B cell (primary cell): ENCODE measurements at regions not wholly inside any gene's neighbourhood (a gene's known extent, or its start where the extent isn't known, plus 50 kb on each side); places are given as distances from the start of the nearest gene placed in this dataset.

Source experiments
- ATAC-seq: fragments of 200-7000 bp; cut with Tn5 transposase; one replicate; pipeline ENCODE4 v1.10.0; 2021; ENCODE audit warnings: low read depth, mild to moderate bottlenecking, moderate number of reproducible peaks, moderate library complexity
- CTCF ChIA-PET: fragments of 350-600 bp; sonication (Branson Sonifier 250); formaldehyde crosslinking; loops from one replicate; lab custom pipeline; 2021; ENCODE audit warnings: antibody characterized with exemption, inconsistent platforms; lab: Charles Lee
- POLR2A ChIA-PET: fragments of 350-600 bp; sonication (Branson Sonifier 250); formaldehyde crosslinking; loops from one replicate; lab custom pipeline; 2021; ENCODE audit warnings: antibody characterized with exemption; lab: Charles Lee
- DNase-seq: peaks from one replicate; pipeline ENCODE4 v3.0.0; 2013
- H2AFZ ChIP-seq: 2 replicates; pipeline ENCODE4 v1.6.1; 2012; ENCODE audit warnings: mild to moderate bottlenecking, low read depth, low read length; ENCODE audit not compliant: insufficient read depth, poor library complexity, severe bottlenecking
- H3K27ac ChIP-seq, 2 donors: 1 replicate in 1 of 2; 2 replicates in 1 of 2; pipeline ENCODE4 v1.5.1; 2012 to 2013; ENCODE audit warnings: low read length in 2 of 2, mild to moderate bottlenecking in 2 of 2, moderate library complexity in 1 of 2
- H3K27me3 ChIP-seq, 4 experiments: fragments of 200-600 bp in 1 of 4; sonication (generic) in 1 of 4; replicated peaks in 1 of 4; 1 replicate in 2 of 4; 2 replicates in 2 of 4; pipeline versions ENCODE4 v1.6.1 to v1.7.0; 2013 to 2016; ENCODE audit warnings: low read length in 3 of 4, mild to moderate bottlenecking in 2 of 4, mixed read lengths in 1 of 4, moderate library complexity in 1 of 4; ENCODE audit not compliant: insufficient read depth in 4 of 4, control insufficient read depth in 3 of 4; ENCODE audit errors: control extremely low read depth in 1 of 4
- H3K36me3 ChIP-seq, 2 experiments: replicated peaks in 1 of 2; 1 replicate in 1 of 2; 2 replicates in 1 of 2; pipeline versions ENCODE4 v1.6.1 to v1.7.1; 2013; ENCODE audit warnings: low read length in 1 of 2; ENCODE audit not compliant: insufficient read depth in 2 of 2, control insufficient read depth in 1 of 2; ENCODE audit errors: control extremely low read depth in 1 of 2, extremely low read depth in 1 of 2
- H3K4me1 ChIP-seq, 2 donors: fragments of 200-600 bp in 1 of 2; sonication (generic) in 1 of 2; 1 replicate in 1 of 2; 2 replicates in 1 of 2; pipeline versions ENCODE4 v1.5.1 to v1.6.1; 2013 to 2017; ENCODE audit warnings: low read length in 2 of 2; ENCODE audit not compliant: control insufficient read depth in 2 of 2, insufficient read depth in 2 of 2
- H3K4me2 ChIP-seq: replicated peaks from 2 replicates; pipeline ENCODE3; 2012; ENCODE audit warnings: mild to moderate bottlenecking, low read depth, low read length; ENCODE audit not compliant: poor library complexity, severe bottlenecking
- H3K4me3 ChIP-seq, 5 experiments: fragments of 200-600 bp in 1 of 5; sonication (generic) in 1 of 5; 1 replicate in 3 of 5; 2 replicates in 2 of 5; pipeline versions ENCODE4 v1.5.1 to v1.7.0; 2011 to 2016; ENCODE audit warnings: low read length in 4 of 5, mild to moderate bottlenecking in 4 of 5, low read depth in 2 of 5, control low read depth in 1 of 5, moderate library complexity in 1 of 5; ENCODE audit not compliant: insufficient read depth in 1 of 5; ENCODE audit errors: control extremely low read depth in 1 of 5, extremely low read depth in 1 of 5
- H3K79me2 ChIP-seq: fragments of 200-600 bp; sonication (generic); one replicate; pipeline ENCODE4 v1.6.0; 2016; ENCODE audit warnings: low read length; ENCODE audit not compliant: control insufficient read depth, insufficient read depth
- H3K9ac ChIP-seq: fragments of 200-600 bp; sonication (generic); 2 replicates; pipeline ENCODE4 v1.6.1; 2017; ENCODE audit warnings: mild to moderate bottlenecking, low read length, moderate library complexity
- H3K9me3 ChIP-seq, 3 donors: one replicate each; pipeline versions ENCODE4 v1.6.1 to v1.7.1; 2013; ENCODE audit warnings: low read length in 2 of 3; ENCODE audit not compliant: control insufficient read depth in 2 of 3, insufficient read depth in 1 of 3; ENCODE audit errors: control extremely low read depth in 1 of 3
- H4K20me1 ChIP-seq: 2 replicates; pipeline ENCODE4 v1.6.0; 2012; ENCODE audit warnings: mild to moderate bottlenecking, low read length; ENCODE audit not compliant: insufficient read depth, control insufficient read depth, poor library complexity, severe bottlenecking
- H3K27ac Mint-ChIP-seq: one replicate; pipeline ENCODE4 v1.8.0; 2021; ENCODE audit warnings: mixed read lengths
- H3K27me3 Mint-ChIP-seq: one replicate; pipeline ENCODE4 v1.8.0; 2021; ENCODE audit warnings: mixed read lengths
- H3K4me1 Mint-ChIP-seq: one replicate; pipeline ENCODE4 v1.8.0; 2021; ENCODE audit warnings: mixed read lengths
- H3K4me3 Mint-ChIP-seq: one replicate; pipeline ENCODE4 v1.8.0; 2021; ENCODE audit warnings: mixed read lengths
- H3K9me3 Mint-ChIP-seq: one replicate; pipeline ENCODE4 v1.8.0; 2022; ENCODE audit warnings: mixed read lengths; ENCODE audit not compliant: insufficient read depth
- CTCF ChIP-seq: fragments of 200-600 bp; IDR thresholded peaks from one replicate; pipeline ENCODE4 v1.8.0; 2022; ENCODE audit warnings: antibody characterized with exemption, mild to moderate bottlenecking
- EZH2 ChIP-seq: IDR thresholded peaks from 2 replicates; pipeline ENCODE4 v1.6.1; 2012; ENCODE audit warnings: borderline replicate concordance, low read depth, mild to moderate bottlenecking, moderate library complexity, low read length; ENCODE audit not compliant: insufficient read depth, poor library complexity, severe bottlenecking
- WGBS: methylation state at CpG from one replicate; pipeline ENCODE4 v1.1.5; 2013; ENCODE audit warnings: missing lambda C conversion rate; ENCODE audit not compliant: insufficient coverage; 5-methylcytosine and 5-hydroxymethylcytosine counted together
- intact Hi-C: fragments of 100-400 bp; cut with micrococcal nuclease; formaldehyde crosslinking; loops from one replicate; pipeline ENCODE4 v1.10.0; 2022

- H3K4me2 ChIP-seq: no peak overlapping the region
- no peak overlapping the region for H3K9ac ChIP-seq
- H3K36me3 ChIP-seq: no peaks in the 10 kb centered on the region
- no peak overlapping the region for H3K4me3 ChIP-seq
- Mint-ChIP-seq H3K27ac (no peak overlapping the region), H3K4me3 (no peak overlapping the region), H3K27me3 (no peaks in the 10 kb centered on the region), H3K4me1 (no peaks in the 10 kb centered on the region), H3K9me3 (no peaks in the 10 kb centered on the region)
- H3K27ac ChIP-seq: no peak overlapping the region
- ATAC-seq (no peak), DNase-seq (no peak)
- H2AFZ ChIP-seq: no peak overlapping the region
- no peaks in the 10 kb centered on the region for H3K79me2 ChIP-seq
- intact Hi-C loops: no loop called here
- no peaks in the 10 kb centered on the region for H3K4me1 ChIP-seq
- H4K20me1 ChIP-seq: no peaks in the 10 kb centered on the region
- ChIA-PET CTCF (no interaction called here), POLR2A (no interaction called here)
- no peaks in the 10 kb centered on the region for H3K27me3 ChIP-seq
- no peak for TF ChIP-seq CTCF
- no peak for TF ChIP-seq EZH2
- H3K9me3 ChIP-seq: peaks cover 0 to 2% (median 0%) of the 10 kb centered on the region in 3 donors
Observed at GRCh38 chr11:87437844-87438223, 400.1 kb downstream of the TMEM135 start.

DNA sequence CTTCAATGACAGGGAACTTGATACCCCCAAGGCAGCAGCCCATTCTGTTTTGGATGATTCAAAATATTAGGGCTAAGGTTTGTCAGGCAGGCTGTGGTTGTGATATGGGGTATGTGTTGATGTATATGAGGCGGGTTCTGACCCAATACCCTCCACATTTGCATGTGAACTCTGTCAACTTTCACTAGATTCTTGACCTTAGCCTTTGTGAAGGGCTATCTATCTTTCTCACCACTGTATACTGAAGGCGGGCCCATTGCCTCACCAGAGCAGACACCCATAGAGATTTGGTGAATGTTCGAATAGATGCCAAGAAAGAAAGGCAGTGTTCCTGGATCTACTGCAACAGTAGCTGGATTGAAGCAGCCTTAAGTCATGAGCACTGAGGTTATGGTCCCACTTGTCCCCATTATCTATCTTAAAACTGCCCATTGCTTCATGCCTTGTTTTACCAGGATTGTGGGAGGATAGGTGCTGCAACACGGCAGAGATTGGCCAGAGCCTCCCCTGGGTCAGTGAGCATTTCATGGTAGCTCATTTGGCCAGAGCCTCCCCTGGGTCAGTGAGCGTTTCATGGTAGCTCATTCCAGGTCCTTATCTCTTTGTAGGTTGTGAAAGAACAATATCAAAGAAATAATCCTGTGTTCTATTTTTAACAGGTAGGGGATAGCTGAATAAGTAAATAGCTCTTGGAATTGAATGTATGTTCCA is 399.6 kb downstream of the TMEM135 start:
- Mint-ChIP-seq H3K27ac (no peak overlapping the region), H3K27me3 (no peaks in the 10 kb centered on the region), H3K4me1 (no peaks in the 10 kb centered on the region), H3K4me3 (no peak overlapping the region), H3K9me3 (no peaks in the 10 kb centered on the region)
- H3K4me1 ChIP-seq: no peaks in the 10 kb centered on the region
- H3K9ac ChIP-seq: no peak overlapping the region
- POLR2A ChIA-PET: no interaction called here
- TF ChIP-seq EZH2 (no peak), CTCF (no peak)
- no peak for DNase-seq
- H3K4me2 ChIP-seq: no peak overlapping the region
- CTCF ChIA-PET: no interaction called here
- no peaks in the 10 kb centered on the region for H4K20me1 ChIP-seq
- no peak for ATAC-seq
- no peaks in the 10 kb centered on the region for H3K27me3 ChIP-seq
- no peak overlapping the region for H3K4me3 ChIP-seq
- no peaks in the 10 kb centered on the region for H3K79me2 ChIP-seq
- WGBS: 92% methylated on average over 2 of the region's 5 CpGs
- no peaks in the 10 kb centered on the region for H3K36me3 ChIP-seq
- H3K27ac ChIP-seq: no peak overlapping the region
- H3K9me3 ChIP-seq: peaks cover 0 to 2% (median 0%) of the 10 kb centered on the region in 3 donors
- H2AFZ ChIP-seq: no peak overlapping the region
- intact Hi-C loops: no loop called here
